ENCODE measurements at regions not wholly inside any gene's neighbourhood (a gene's known extent, or its start where the extent isn't known, plus 50 kb on each side); places are given as distances from the start of the nearest gene placed in this dataset.

DNA sequence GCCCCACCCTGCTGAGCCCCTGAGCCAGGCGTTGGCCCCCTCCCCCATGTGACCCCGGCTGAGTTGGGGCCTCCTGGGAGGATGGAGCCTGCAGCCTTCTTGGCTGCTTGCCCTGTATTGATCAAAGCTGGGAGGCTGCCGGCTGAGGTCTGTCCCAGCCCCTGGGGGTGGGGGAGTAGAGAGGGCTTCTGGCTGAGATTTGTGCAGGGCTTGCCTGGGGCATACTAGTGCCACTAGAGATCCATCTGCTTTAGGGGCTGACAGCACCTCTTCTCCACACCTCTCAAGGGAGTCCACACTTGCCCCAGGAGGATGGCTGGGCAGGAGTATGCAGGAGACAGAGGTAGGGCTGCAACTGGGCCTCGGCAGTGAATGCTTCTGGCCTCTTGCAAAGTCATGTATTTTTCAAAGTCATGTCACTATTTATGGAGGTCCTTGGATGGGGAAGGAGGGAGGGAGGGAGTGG is 53.6 kb upstream of the SSBP3 start:
- TF ChIP-seq, protein P1, sequence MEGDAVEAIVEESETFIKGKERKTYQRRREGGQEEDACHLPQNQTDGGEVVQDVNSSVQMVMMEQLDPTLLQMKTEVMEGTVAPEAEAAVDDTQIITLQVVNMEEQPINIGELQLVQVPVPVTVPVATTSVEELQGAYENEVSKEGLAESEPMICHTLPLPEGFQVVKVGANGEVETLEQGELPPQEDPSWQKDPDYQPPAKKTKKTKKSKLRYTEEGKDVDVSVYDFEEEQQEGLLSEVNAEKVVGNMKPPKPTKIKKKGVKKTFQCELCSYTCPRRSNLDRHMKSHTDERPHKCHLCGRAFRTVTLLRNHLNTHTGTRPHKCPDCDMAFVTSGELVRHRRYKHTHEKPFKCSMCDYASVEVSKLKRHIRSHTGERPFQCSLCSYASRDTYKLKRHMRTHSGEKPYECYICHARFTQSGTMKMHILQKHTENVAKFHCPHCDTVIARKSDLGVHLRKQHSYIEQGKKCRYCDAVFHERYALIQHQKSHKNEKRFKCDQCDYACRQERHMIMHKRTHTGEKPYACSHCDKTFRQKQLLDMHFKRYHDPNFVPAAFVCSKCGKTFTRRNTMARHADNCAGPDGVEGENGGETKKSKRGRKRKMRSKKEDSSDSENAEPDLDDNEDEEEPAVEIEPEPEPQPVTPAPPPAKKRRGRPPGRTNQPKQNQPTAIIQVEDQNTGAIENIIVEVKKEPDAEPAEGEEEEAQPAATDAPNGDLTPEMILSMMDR (IDR thresholded peaks at IDR 0.05; ENCODE audit: low read depth, low read length, missing input control), result no peak
- no peak for TF ChIP-seq HNF4A (conservative IDR thresholded peaks at IDR 0.05)
- TF ChIP-seq RAD21 (IDR thresholded peaks at IDR 0.05), result no peak
- TF ChIP-seq JUND (IDR thresholded peaks at IDR 0.05), result no peak
- no peak for TF ChIP-seq EGR1 (IDR thresholded peaks at IDR 0.05; ENCODE audit: low read depth in 2 of 2)
- TF ChIP-seq GABPA (IDR thresholded peaks at IDR 0.05 in 1 of 2, conservative IDR thresholded peaks at IDR 0.05 in 1 of 2), result no peak
- TF ChIP-seq YY1 (IDR thresholded peaks at IDR 0.05), result no peak

Measured in liver (tissue), 3 donors.